K562 (cell line): ENCODE measurements at regions not wholly inside any gene's neighbourhood (a gene's known extent, or its start where the extent isn't known, plus 50 kb on each side); places are given as distances from the start of the nearest gene placed in this dataset. TPM values are rescaled to one million over a fixed set of nuclear protein-coding genes. Genes with fewer than 3 reads are reported as not detected.
A peak's percentile ranks its signal among the peaks of the same experiment; 100 is the strongest.

ENCODE experiments used
- ATF6 ChIP-seq: sonication (generic); formaldehyde crosslinking; IDR thresholded peaks from 2 replicates; pipeline ENCODE4 v1.4.0; 2020; ENCODE audit warnings: mild to moderate bottlenecking, missing genetic modification reagents
- RNF2 ChIP-seq: sonication (generic); IDR thresholded peaks from 2 replicates; pipeline ENCODE4 v1.6.1; 2016
- microRNA-seq: library from miRNA; unstranded; fragments of <30 nt; microRNA quantifications from one replicate; pipeline ENCODE4, GENCODE V29; 2018; ENCODE audit warnings: borderline microRNAs expressed
- small RNA-seq: library from RNA; depleted of rRNA; stranded (forward); fragments of <200 nt; gene quantifications from one replicate; pipeline ENCODE3, GENCODE V24; 2014

GRCh38 chr14:28709571-28710305 is 56.8 kb upstream of the FOXG1 start (continued):
- TF ChIP-seq ATF6 (no peak), RNF2 (no peak)

Small RNAs in the stretch of these regions (microRNA-seq; reads per million reads assigned to microRNA genes)
- gene MIR3171 = 1.3 reads per million, percentile 14 among the genes with 10 or more reads in this experiment
- not detected for gene MIR4307

Small RNAs in the stretch of these regions (small RNA-seq; reads per million reads assigned to genes)
- gene EIF4A1P12 = not detected
- 0.15 reads per million for gene MIR3171
- gene MIR4307 = not detected
